Kidney (tissue), 13 donors: ENCODE measurements at regions not wholly inside any gene's neighbourhood (a gene's known extent, or its start where the extent isn't known, plus 50 kb on each side); places are given as distances from the start of the nearest gene placed in this dataset.

Experiments
- DNase-seq, 5 donors: peaks; one replicate each; pipeline ENCODE4 v3.0.0-alpha.2; 2013 to 2020
- FAIRE-seq: peaks from 2 replicates; lab custom pipeline; 2012; peaks lifted over from hg19 to GRCh38; lab: Jason Lieb, UNC
- H3K27ac ChIP-seq, 2 donors: one replicate each; pipeline ENCODE4 v1.7.0; 2013; ENCODE audit warnings: low read depth in 2 of 2, low read length in 2 of 2, inconsistent platforms in 1 of 2
- H3K27me3 ChIP-seq: one replicate; pipeline ENCODE4 v1.7.1; 2013; ENCODE audit warnings: low read length, inconsistent platforms; ENCODE audit not compliant: control insufficient read depth, insufficient read depth
- H3K36me3 ChIP-seq, 3 donors: one replicate each; pipeline versions ENCODE4 v1.7.0 to v1.7.1; 2013; ENCODE audit warnings: low read length in 3 of 3, control low read depth in 1 of 3, inconsistent platforms in 1 of 3; ENCODE audit not compliant: insufficient read depth in 3 of 3, control insufficient read depth in 2 of 3
- H3K4me1 ChIP-seq, 3 donors: one replicate each; pipeline versions ENCODE4 v1.7.0 to v1.7.1; 2013; ENCODE audit warnings: low read length in 3 of 3, inconsistent platforms in 1 of 3, low read depth in 1 of 3; ENCODE audit not compliant: control insufficient read depth in 2 of 3, insufficient read depth in 2 of 3
- H3K4me3 ChIP-seq, 3 donors: one replicate each; pipeline versions ENCODE4 v1.7.0 to v1.8.1; 2013; ENCODE audit warnings: low read length in 3 of 3, control low read depth in 1 of 3, inconsistent platforms in 1 of 3
- H3K9ac ChIP-seq, 3 donors: one replicate each; pipeline versions ENCODE4 v1.7.0 to v1.7.1; 2013; ENCODE audit warnings: low read length in 3 of 3, control low read depth in 1 of 3, inconsistent platforms in 1 of 3
- H3K9me3 ChIP-seq, 3 donors: one replicate each; pipeline versions ENCODE4 v1.7.0 to v1.7.1; 2013; ENCODE audit warnings: low read length in 3 of 3, control low read depth in 1 of 3, inconsistent platforms in 1 of 3; ENCODE audit not compliant: control insufficient read depth in 2 of 3, insufficient read depth in 1 of 3
- intact Hi-C: fragments of 100-400 bp; cut with DNase I; formaldehyde crosslinking; loops from one replicate; pipeline ENCODE4 v1.11.1; 2022
- TF ChIP-seq, protein P1 (sequence below): IDR thresholded peaks from 3 replicates; pipeline ENCODE4 v1.5.1; 2012; ENCODE audit warnings: mild to moderate bottlenecking, moderate library complexity, borderline replicate concordance; ENCODE audit not compliant: insufficient read depth; ENCODE audit errors: extremely low read depth
- donor health status: control.
- donor health status: control.
- donor health status: control.
- donor health status: control.
- donor health status: control.
- donor health status: DM: yes; HTN: yes; CAD: no.
- donor health status: Normal renal cell carcinoma (clear cell type).

DNA sequence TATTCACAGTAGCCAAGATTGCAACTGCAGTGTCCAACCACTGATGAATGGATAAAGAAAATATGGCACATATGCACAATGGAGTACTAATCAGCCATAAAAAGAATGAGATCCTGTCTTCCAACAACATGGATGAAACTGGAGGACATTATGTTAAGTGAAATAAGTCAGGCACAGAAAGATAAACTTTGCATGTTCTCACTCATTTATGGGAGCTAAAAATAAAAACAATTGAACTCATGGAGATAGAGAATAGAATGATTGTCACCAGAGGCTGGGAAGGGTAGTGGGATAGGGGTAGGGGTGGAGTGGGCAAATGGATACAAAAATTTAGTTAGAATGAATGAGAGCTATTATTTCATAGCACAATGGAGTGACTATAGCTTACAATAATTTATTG lies 305.5 kb upstream of the ETAA1 start:
- Histone ChIP-seq H3K36me3 (no peaks in the 10 kb centered on the region), H3K9me3 (no peaks in the 10 kb centered on the region), H3K9ac (no peak overlapping the region), H3K27ac (no peak overlapping the region), H3K4me1 (no peaks in the 10 kb centered on the region), H3K4me3 (no peak overlapping the region), H3K27me3 (no peaks in the 10 kb centered on the region)
- FAIRE-seq (no peak), DNase-seq (no peak)
- intact Hi-C loops = no loop called here
- TF ChIP-seq, protein P1, sequence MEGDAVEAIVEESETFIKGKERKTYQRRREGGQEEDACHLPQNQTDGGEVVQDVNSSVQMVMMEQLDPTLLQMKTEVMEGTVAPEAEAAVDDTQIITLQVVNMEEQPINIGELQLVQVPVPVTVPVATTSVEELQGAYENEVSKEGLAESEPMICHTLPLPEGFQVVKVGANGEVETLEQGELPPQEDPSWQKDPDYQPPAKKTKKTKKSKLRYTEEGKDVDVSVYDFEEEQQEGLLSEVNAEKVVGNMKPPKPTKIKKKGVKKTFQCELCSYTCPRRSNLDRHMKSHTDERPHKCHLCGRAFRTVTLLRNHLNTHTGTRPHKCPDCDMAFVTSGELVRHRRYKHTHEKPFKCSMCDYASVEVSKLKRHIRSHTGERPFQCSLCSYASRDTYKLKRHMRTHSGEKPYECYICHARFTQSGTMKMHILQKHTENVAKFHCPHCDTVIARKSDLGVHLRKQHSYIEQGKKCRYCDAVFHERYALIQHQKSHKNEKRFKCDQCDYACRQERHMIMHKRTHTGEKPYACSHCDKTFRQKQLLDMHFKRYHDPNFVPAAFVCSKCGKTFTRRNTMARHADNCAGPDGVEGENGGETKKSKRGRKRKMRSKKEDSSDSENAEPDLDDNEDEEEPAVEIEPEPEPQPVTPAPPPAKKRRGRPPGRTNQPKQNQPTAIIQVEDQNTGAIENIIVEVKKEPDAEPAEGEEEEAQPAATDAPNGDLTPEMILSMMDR = no peak

DNA sequence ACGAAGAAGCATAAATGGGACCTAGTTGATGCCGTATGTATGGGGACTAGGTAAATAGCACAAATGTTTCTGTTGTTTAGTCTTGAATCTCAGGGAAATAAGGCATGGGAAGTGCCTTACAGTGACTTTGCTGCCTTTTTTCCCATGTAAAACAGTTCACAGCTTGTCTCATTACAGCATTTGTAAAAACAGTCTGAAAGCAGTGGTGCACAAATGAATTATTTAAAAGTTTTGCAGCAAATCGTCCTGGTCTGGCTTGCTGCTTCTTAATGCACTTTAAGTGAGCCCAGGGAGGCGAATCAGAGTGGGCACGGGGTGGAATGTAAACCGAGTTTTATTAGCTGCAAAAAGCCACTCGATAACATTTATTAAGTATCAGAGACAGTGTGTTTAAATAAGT lies 302.0 kb upstream of the ETAA1 start:
- FAIRE-seq = no peak
- Histone ChIP-seq H3K36me3 (no peaks in the 10 kb centered on the region), H3K4me1 (no peaks in the 10 kb centered on the region), H3K27ac (no peak overlapping the region), H3K9me3 (no peaks in the 10 kb centered on the region), H3K27me3 (no peaks in the 10 kb centered on the region), H3K4me3 (no peak overlapping the region), H3K9ac (no peak overlapping the region)
- TF ChIP-seq, protein P1 = no peak
- intact Hi-C loops = no loop called here
- DNase-seq = no peak

DNA sequence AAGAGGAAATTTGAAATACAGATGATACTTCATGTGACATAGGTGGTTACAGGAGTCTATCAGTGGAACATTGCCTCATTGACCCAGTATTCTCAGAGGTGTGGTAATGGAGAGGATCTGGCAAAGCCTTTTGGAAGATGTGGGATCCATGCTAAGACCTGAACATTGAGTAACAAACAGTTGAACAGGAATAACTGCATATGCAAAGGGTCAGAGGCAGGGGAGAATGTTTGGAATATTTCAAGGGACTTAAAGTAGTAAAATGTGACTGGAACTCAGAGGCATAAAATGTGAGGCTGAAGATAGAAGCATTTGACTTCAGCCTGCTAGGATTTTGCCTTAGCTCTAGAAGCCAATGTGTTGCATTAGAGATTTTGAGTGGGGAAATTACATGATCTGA lies 300.2 kb upstream of the ETAA1 start:
- TF ChIP-seq, protein P1 = no peak
- FAIRE-seq (no peak), DNase-seq (no peak)
- Histone ChIP-seq H3K27me3 (no peaks in the 10 kb centered on the region), H3K36me3 (no peaks in the 10 kb centered on the region), H3K4me1 (no peaks in the 10 kb centered on the region), H3K27ac (no peak overlapping the region), H3K4me3 (no peak overlapping the region), H3K9ac (no peak overlapping the region), H3K9me3 (peaks cover 0 to 3% (median 0%) of the 10 kb centered on the region in 3 donors)
- intact Hi-C loops = no loop called here

DNA sequence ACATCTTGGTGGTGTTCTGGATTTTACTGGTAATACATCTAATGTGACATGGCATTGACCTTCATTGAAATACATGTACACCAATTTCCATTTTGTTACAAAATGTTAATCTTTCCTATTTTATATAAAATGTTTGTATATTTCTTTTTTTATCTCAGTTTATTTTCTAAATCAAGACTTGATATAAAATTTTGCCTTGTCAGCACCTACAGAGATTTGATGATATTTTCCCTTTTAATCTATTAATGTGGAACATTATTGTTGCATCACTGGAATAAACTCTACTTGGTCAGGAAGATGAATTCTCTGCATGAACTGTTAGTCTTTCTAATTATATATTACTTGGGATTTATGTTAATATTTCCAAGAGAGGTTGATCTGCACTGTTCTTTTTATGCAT lies 294.0 kb upstream of the ETAA1 start:
- H3K27ac ChIP-seq = no peak overlapping the region

More for the DNA sequence above, 294.0 kb upstream of the ETAA1 start:
- intact Hi-C loops = no loop called here
- Histone ChIP-seq H3K9me3 (peaks cover 0 to 15% (median 9%) of the 10 kb centered on the region in 3 donors), H3K9ac (no peak overlapping the region), H3K36me3 (no peaks in the 10 kb centered on the region), H3K4me3 (no peak overlapping the region), H3K4me1 (no peaks in the 10 kb centered on the region), H3K27me3 (no peaks in the 10 kb centered on the region)
- no peak for FAIRE-seq
- no peak for DNase-seq
- TF ChIP-seq, protein P1 = no peak
